Endothelial cell (in vitro differentiated cells): ENCODE measurements at regions not wholly inside any gene's neighbourhood (a gene's known extent, or its start where the extent isn't known, plus 50 kb on each side); places are given as distances from the start of the nearest gene placed in this dataset.

Experiments used
- DNase-seq: peaks from one replicate; pipeline ENCODE4 v3.0.0; 2021; ENCODE audit warnings: low spot score
- H3K27ac Mint-ChIP-seq: one replicate; pipeline ENCODE4 v1.8.0; 2021; ENCODE audit warnings: mixed read lengths, inconsistent platforms; ENCODE audit not compliant: unreplicated experiment
- H3K27me3 Mint-ChIP-seq: one replicate; pipeline ENCODE4 v1.8.0; 2021; ENCODE audit warnings: mild to moderate bottlenecking, moderate library complexity, mixed read lengths, inconsistent platforms; ENCODE audit not compliant: unreplicated experiment
- H3K36me3 Mint-ChIP-seq: one replicate; pipeline ENCODE4 v1.8.0; 2021; ENCODE audit warnings: mild to moderate bottlenecking, low read depth, mixed read lengths, inconsistent platforms; ENCODE audit not compliant: unreplicated experiment
- H3K4me1 Mint-ChIP-seq: one replicate; pipeline ENCODE4 v1.8.0; 2021; ENCODE audit warnings: mild to moderate bottlenecking, mixed read lengths, inconsistent platforms; ENCODE audit not compliant: unreplicated experiment
- H3K4me3 Mint-ChIP-seq: one replicate; pipeline ENCODE4 v1.8.0; 2021; ENCODE audit warnings: mild to moderate bottlenecking, mixed read lengths, inconsistent platforms; ENCODE audit not compliant: unreplicated experiment
- H3K9me3 Mint-ChIP-seq: one replicate; pipeline ENCODE4 v1.8.0; 2021; ENCODE audit warnings: mixed read lengths, inconsistent platforms; ENCODE audit not compliant: unreplicated experiment
- TF ChIP-seq, protein P1 (sequence below): fragments of 200-600 bp; sonication (generic); IDR thresholded peaks from one replicate; pipeline ENCODE4 v1.5.0; 2021; ENCODE audit warnings: antibody characterized with exemption; ENCODE audit not compliant: unreplicated experiment

DNA sequence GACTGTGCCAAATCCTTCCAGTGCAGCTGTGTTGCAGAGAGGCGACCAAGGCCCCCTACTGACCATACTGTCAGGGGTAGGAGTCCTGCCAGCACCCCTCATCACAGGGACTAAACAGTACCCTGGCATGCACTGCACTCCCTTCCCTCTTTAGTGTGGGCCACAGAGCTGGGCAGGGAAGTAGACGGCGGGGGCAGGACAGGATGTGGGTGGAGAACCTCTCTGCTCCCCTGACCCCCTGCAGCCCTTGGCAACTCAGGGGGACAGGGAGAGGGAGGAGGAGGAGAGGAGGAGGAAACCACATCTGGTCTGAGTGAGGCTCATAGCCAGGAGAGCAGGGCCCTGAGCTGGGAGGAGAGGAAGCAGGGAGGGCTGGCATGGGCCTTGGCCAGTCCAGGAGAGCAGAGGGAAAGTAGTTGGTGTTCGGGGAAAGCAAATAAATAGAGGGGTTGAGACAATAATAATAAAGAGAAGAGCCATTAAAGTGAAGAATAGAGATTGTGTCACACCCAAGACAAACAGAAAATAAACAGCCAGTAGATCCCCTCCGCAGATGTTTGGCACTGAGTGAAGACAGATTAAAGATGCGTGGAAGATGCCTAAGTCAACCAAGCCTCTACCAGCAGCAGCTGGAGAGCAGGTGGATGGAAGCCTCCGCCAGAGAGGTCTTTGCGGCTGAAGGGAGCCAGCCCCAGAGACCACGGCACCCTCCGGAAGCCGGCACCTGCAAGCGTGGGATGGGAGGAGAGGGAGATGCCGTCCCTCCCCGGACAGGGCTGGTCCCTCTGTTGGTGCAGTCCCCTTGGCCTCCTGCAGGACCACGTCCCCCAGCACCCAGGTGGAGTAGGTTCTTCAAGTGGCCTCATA lies 61.5 kb downstream of the RPUSD4 start:
- Mint-ChIP-seq H3K4me1 (peaks cover 16% of the 10 kb centered on the region), H3K27me3 (peaks cover 10% of the 10 kb centered on the region), H3K27ac (no peak overlapping the region), H3K4me3 (no peak overlapping the region), H3K36me3 (no peaks in the 10 kb centered on the region), H3K9me3 (no peaks in the 10 kb centered on the region)
- no peak for DNase-seq
- TF ChIP-seq, protein P1, sequence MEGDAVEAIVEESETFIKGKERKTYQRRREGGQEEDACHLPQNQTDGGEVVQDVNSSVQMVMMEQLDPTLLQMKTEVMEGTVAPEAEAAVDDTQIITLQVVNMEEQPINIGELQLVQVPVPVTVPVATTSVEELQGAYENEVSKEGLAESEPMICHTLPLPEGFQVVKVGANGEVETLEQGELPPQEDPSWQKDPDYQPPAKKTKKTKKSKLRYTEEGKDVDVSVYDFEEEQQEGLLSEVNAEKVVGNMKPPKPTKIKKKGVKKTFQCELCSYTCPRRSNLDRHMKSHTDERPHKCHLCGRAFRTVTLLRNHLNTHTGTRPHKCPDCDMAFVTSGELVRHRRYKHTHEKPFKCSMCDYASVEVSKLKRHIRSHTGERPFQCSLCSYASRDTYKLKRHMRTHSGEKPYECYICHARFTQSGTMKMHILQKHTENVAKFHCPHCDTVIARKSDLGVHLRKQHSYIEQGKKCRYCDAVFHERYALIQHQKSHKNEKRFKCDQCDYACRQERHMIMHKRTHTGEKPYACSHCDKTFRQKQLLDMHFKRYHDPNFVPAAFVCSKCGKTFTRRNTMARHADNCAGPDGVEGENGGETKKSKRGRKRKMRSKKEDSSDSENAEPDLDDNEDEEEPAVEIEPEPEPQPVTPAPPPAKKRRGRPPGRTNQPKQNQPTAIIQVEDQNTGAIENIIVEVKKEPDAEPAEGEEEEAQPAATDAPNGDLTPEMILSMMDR = no peak

DNA sequence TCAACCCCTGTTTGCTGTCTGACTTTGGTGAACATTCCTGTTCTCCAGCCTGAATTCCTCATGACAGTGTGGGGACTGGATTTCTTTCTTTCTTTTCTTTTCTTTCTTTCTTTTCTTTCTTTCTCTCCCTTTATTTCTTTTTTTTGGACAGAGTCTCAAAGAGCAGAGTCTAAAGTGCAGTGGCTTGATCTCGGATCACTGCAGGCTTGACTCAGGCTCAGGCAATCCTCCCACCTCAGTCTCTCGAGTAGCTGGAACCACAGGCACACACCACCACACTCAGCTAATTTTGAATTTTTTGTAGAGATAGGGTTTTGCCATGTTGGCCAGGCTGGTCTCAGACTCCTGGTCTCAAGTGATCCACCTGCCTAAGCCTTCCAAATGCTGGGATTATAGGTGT lies 63.1 kb downstream of the RPUSD4 start:
- no peak for DNase-seq
- TF ChIP-seq, protein P1 = no peak
- Mint-ChIP-seq H3K27me3 (peaks cover 4% of the 10 kb centered on the region), H3K27ac (no peak overlapping the region), H3K36me3 (no peaks in the 10 kb centered on the region), H3K4me3 (no peak overlapping the region), H3K4me1 (peaks cover 8% of the 10 kb centered on the region), H3K9me3 (no peaks in the 10 kb centered on the region)

DNA sequence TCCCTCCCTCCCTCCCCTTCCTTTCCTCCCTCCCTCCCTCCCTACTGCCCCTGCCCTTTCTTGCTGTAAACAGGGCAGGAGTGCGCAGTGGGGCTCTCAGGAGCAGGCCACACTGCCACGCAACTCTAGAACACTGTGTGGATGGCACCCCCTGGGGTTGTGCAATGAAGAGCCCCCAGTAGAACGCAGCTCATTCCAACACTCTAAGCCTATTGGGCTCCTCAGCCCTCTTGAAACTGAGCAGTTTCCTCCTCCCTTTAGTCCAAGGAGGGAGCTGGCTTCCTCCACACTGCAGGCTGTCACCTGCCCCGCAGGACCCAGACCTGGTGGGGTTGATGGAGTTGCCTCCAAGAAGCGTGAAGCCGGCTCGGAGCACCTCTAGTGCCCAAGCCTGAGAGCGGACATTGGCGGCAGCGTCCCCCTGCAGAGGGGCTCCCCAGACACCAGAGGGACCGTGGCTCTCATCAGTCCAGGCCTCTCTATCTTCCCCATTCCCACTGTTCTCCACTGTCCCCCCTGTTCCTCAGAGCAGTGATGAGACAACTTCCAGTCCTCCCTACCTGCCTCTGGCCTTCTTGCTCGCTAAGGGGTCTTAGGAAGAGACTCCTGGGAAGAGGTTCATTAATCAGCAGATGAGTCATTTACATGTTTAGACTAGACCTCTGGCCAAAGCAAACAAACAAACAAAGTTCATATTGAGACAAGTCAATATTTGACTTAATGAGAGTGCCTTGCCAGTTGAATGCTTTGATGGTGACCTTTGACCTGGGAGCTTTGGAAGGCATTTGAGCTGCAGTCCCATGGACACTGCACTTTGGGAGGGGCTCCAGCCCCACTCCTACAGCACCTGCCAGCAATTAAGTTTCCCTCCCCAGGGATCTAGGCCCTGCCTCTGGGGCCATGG lies 64.0 kb downstream of the RPUSD4 start:
- no peak overlapping the region for H3K27ac Mint-ChIP-seq
- H3K4me3 Mint-ChIP-seq = no peak overlapping the region
- peaks cover 8% of the 10 kb centered on the region for H3K4me1 Mint-ChIP-seq
- H3K36me3 Mint-ChIP-seq = no peaks in the 10 kb centered on the region
- TF ChIP-seq, protein P1 = no peak
- no peak for DNase-seq
- no peaks in the 10 kb centered on the region for H3K9me3 Mint-ChIP-seq
- H3K27me3 Mint-ChIP-seq = peaks cover 4% of the 10 kb centered on the region

DNA sequence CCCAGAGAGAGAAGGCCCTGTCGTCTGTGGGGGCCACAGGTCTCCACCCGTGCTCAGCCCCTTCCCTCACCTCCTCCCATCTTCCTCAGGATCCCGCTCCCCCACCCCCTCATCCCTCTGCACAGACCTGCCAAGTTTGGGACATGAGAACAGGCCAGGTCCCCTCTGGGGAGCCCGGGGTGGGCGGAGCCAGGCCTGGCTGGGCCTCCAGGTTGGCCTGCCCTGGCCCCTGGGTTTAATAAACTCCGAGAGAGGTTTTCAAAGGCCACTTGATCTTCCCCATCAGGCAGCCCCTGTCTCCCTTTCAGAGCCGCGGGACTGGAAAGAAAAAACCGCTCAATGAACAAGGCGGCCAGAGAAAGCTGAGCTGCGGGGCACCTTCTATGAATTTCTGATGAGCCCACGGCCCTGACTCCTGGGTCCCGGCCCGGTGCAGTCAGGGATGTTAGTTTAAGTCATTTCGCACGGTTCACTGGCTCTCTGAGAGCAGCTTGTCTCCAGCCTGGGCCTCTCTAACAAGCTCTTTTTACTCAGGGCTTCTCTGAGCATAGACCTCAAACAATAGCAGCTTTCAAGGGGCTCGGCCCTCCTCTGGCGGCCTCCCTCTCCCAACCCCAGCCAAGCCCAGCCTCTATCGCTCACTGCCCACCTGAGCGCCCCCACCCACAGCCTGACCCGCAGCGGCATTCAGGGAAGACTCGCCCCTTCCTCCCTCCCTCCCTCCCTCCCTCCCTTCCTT lies 64.8 kb downstream of the RPUSD4 start:
- no peak for DNase-seq
- TF ChIP-seq, protein P1 = no peak
- Mint-ChIP-seq H3K27me3 (peaks cover 4% of the 10 kb centered on the region), H3K36me3 (no peaks in the 10 kb centered on the region), H3K4me1 (peaks cover 8% of the 10 kb centered on the region), H3K9me3 (no peaks in the 10 kb centered on the region), H3K27ac (no peak overlapping the region), H3K4me3 (no peak overlapping the region)
